Colonic mucosa (tissue), 4 donors: ENCODE measurements at regions not wholly inside any gene's neighbourhood (a gene's known extent, or its start where the extent isn't known, plus 50 kb on each side); places are given as distances from the start of the nearest gene placed in this dataset.

ENCODE experiments used
- DNase-seq: peaks from one replicate; pipeline ENCODE4 v3.0.0-alpha.2; 2020
- H3K27ac ChIP-seq: fragments of 200-600 bp; one replicate; pipeline ENCODE4 v1.8.0; 2021
- H3K27me3 ChIP-seq: fragments of 200-600 bp; one replicate; pipeline ENCODE4 v1.8.0; 2021
- H3K36me3 ChIP-seq: fragments of 200-600 bp; one replicate; pipeline ENCODE4 v1.8.0; 2021
- H3K4me1 ChIP-seq: fragments of 200-600 bp; one replicate; pipeline ENCODE4 v1.8.0; 2021; ENCODE audit warnings: mild to moderate bottlenecking
- H3K4me3 ChIP-seq: fragments of 200-600 bp; one replicate; pipeline ENCODE4 v1.8.0; 2021
- H3K9ac ChIP-seq, 2 donors: one replicate each; pipeline ENCODE4 v1.7.0; 2013; ENCODE audit warnings: control low read depth in 2 of 2, low read depth in 2 of 2, low read length in 2 of 2
- H3K9me3 ChIP-seq: fragments of 200-600 bp; one replicate; pipeline ENCODE4 v1.8.0; 2021
- intact Hi-C: fragments of 100-400 bp; cut with DNase I; formaldehyde crosslinking; loops from one replicate; pipeline ENCODE4 v1.14.1; 2022
- TF ChIP-seq, protein P1 (sequence below): fragments of 200-600 bp; IDR thresholded peaks from one replicate; pipeline ENCODE4 v1.8.0; 2022; ENCODE audit warnings: antibody characterized with exemption, mild to moderate bottlenecking
- donor health status: healthy.
- donor health status: DM: no; HTN: no; CAD: no.
- donor health status: DM: no; HTN: no; CAD: no.

DNA sequence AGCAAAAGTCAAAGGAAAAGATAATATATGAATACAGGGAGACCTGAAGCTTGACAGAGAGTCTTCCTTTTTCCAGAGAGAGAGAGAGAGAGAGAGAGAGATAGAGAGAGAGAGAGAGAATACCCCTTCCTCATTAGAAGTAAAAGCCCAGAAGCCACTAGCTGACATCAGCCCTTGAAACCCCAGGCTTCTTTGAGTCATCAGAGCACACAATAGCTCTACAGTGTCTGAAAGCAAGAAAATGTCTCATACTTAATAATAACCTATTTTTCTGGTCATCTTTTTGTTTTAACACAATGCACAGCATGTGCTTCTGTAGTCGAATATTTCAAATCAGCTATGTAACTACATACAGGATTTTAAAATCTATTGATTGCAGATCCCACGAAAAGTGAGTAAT, 109.2 kb upstream of the NANOGP8 start:
- intact Hi-C loops: no loop called here
- no peak overlapping the region for H3K4me3 ChIP-seq
- no peaks in the 10 kb centered on the region for H3K4me1 ChIP-seq
- H3K27me3 ChIP-seq: no peaks in the 10 kb centered on the region
- no peak overlapping the region for H3K9ac ChIP-seq
- TF ChIP-seq, protein P1, sequence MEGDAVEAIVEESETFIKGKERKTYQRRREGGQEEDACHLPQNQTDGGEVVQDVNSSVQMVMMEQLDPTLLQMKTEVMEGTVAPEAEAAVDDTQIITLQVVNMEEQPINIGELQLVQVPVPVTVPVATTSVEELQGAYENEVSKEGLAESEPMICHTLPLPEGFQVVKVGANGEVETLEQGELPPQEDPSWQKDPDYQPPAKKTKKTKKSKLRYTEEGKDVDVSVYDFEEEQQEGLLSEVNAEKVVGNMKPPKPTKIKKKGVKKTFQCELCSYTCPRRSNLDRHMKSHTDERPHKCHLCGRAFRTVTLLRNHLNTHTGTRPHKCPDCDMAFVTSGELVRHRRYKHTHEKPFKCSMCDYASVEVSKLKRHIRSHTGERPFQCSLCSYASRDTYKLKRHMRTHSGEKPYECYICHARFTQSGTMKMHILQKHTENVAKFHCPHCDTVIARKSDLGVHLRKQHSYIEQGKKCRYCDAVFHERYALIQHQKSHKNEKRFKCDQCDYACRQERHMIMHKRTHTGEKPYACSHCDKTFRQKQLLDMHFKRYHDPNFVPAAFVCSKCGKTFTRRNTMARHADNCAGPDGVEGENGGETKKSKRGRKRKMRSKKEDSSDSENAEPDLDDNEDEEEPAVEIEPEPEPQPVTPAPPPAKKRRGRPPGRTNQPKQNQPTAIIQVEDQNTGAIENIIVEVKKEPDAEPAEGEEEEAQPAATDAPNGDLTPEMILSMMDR: no peak
- H3K36me3 ChIP-seq: no peaks in the 10 kb centered on the region
- peaks cover 3% of the 10 kb centered on the region for H3K9me3 ChIP-seq
- H3K27ac ChIP-seq: no peak overlapping the region
- no peak for DNase-seq

DNA sequence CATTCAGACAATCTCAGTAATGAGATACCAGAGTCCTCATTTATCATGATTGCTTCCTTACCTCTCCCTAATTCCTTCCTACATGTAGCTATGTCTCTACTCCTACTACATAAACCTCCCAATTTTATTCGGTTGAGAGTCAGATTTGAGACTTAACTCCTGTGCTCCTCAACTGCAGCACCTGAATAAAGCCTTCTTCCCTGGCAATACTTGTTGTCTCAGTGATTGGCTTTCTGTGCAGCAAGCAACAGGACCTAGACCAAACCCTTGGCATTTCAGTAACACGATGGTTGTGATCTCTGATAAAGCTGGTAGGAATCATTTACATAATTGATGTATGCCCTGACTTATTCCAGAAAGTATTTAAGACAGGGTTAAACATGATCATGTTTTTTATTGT, 106.7 kb upstream of the NANOGP8 start:
- Histone ChIP-seq H3K9me3 (peaks cover 3% of the 10 kb centered on the region), H3K27me3 (no peaks in the 10 kb centered on the region), H3K4me3 (no peak overlapping the region), H3K4me1 (no peaks in the 10 kb centered on the region), H3K36me3 (no peaks in the 10 kb centered on the region), H3K9ac (no peak overlapping the region), H3K27ac (no peak overlapping the region)
- TF ChIP-seq, protein P1: no peak
- intact Hi-C loops: no loop called here
- DNase-seq: no peak

DNA sequence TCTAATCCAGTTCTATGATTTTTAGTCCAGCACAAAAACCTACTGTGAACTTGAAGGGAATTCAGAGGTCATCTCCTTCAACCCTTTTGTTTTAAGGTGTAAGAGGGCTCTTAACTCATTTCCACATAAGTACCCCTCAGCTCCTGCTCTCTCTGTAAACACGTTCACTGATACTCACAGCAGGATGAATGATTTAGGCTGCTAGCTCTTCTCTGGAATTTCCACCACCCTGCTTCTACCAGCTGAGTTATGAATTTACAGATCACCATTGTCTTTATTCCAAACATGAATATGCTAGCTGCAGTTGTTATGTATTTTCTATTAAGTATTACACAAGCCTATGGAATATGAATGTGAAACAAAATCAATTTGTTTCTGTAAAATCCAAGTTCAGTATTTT, 101.3 kb upstream of the NANOGP8 start:
- no peak for DNase-seq
- TF ChIP-seq, protein P1: no peak
- H3K27me3 ChIP-seq: no peaks in the 10 kb centered on the region
- H3K27ac ChIP-seq: no peak overlapping the region
- no peaks in the 10 kb centered on the region for H3K36me3 ChIP-seq
- no peaks in the 10 kb centered on the region for H3K9me3 ChIP-seq
- H3K4me1 ChIP-seq: no peaks in the 10 kb centered on the region
- intact Hi-C loops: no loop called here
- no peak overlapping the region for H3K4me3 ChIP-seq
- no peak overlapping the region for H3K9ac ChIP-seq

DNA sequence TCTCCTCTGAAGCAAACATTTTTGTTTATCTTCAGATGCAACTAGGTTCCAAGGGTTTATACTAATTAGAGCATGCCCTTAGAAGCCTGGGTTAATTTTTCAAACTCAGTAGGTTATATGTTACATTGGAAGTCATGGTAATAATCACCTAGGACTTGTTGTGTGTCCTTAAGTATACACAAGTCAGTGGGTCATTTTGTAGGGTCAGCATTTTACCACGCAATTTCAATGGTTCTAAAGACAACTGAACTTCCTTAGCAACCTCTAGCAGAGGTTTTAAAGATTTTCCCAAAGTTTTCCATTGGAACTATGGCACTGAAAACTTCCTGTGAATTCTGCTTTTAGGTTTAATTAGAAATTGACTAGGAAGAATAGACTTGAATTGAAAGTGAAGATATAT, 99.6 kb upstream of the NANOGP8 start:
- TF ChIP-seq, protein P1: no peak
- H3K36me3 ChIP-seq: no peaks in the 10 kb centered on the region
- no peaks in the 10 kb centered on the region for H3K27me3 ChIP-seq
- H3K4me1 ChIP-seq: no peaks in the 10 kb centered on the region
- H3K4me3 ChIP-seq: no peak overlapping the region
- intact Hi-C loops: no loop called here
- H3K27ac ChIP-seq: no peak overlapping the region
- no peak for DNase-seq
- H3K9ac ChIP-seq: no peak overlapping the region
- no peaks in the 10 kb centered on the region for H3K9me3 ChIP-seq

DNA sequence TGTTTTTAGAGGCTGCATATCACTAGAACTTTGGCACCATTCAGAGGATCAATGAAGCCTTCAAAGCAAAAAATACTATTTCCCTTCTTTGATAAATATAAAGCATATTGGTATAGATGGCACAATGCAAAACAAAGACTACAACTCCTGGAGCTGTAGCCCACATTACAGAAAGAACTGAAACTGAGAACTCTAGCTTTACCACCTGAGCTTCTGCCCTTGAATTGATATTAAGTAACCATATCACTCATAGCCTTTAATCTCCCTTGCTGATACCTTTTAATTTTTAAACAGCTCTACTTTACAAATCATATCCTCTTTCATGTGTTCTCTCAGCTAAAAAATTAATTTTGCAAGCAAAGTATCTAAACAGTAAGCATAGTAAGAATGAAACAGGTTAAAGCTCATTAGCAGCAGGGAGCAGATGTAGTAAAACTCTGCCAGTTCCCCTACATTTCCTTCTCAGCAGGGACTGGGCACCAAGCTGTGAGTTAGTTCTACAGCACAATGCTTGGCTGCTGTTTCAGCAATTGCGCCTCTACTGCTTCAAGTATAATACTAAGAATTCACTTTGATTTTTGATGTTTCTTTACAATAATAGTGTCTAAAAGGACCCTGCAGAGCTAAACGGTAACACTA, 97.9 kb upstream of the NANOGP8 start:
- no peaks in the 10 kb centered on the region for H3K4me1 ChIP-seq
- TF ChIP-seq, protein P1: no peak
- no peak for DNase-seq
- no peak overlapping the region for H3K27ac ChIP-seq
- no peaks in the 10 kb centered on the region for H3K36me3 ChIP-seq
- intact Hi-C loops: no loop called here
- no peaks in the 10 kb centered on the region for H3K27me3 ChIP-seq
- H3K9ac ChIP-seq: no peak overlapping the region
- H3K9me3 ChIP-seq: no peaks in the 10 kb centered on the region
- H3K4me3 ChIP-seq: no peak overlapping the region
